ENCODE measurements at regions not wholly inside any gene's neighbourhood (a gene's known extent, or its start where the extent isn't known, plus 50 kb on each side); places are given as distances from the start of the nearest gene placed in this dataset.

- Histone ChIP-seq H3K9ac (ENCODE audit: insufficient read depth, low read length, poor library complexity, severe bottlenecking) (no peak overlapping the region), H3K4me1 (ENCODE audit: control insufficient read depth in 1 of 2, insufficient read depth in 2 of 2, low read length in 2 of 2) (no peaks in the 10 kb centered on the region), H3K4me2 (replicated peaks; ENCODE audit: extremely low read depth, low read length, poor library complexity, severe bottlenecking) (no peak overlapping the region), H3K27ac (ENCODE audit: low read depth in 1 of 2, low read length in 2 of 2) (no peak overlapping the region), H3K4me3 (replicated peaks in 1 of 3; ENCODE audit: low read depth in 2 of 3, low read length in 3 of 3) (no peak overlapping the region), H4K20me1 (ENCODE audit: insufficient read depth, low read length) (no peaks in the 10 kb centered on the region), H3K9me3 (replicated peaks in 1 of 2; ENCODE audit: control insufficient read depth in 1 of 2, insufficient read depth in 1 of 2, low read length in 2 of 2) (no peaks in the 10 kb centered on the region), H3K27me3 (ENCODE audit: control insufficient read depth in 2 of 2, insufficient read depth in 2 of 2, low read length in 2 of 2) (no peaks in the 10 kb centered on the region), H2AFZ (ENCODE audit: insufficient read depth, low read depth, low read length, poor library complexity, severe bottlenecking) (no peak overlapping the region), H3K36me3 (replicated peaks in 1 of 2; ENCODE audit: control insufficient read depth in 1 of 2, insufficient read depth in 2 of 2, low read length in 2 of 2) (no peaks in the 10 kb centered on the region), H3K79me2 (ENCODE audit: insufficient read depth, low read length) (no peaks in the 10 kb centered on the region)
- WGBS (ENCODE audit: insufficient coverage): no CpG with 5 or more reads among the region's 2 CpGs
- no peak for TF ChIP-seq CTCF (IDR thresholded peaks at IDR 0.05)
- Mint-ChIP-seq H3K9me3 (peaks cover 0 to 3% (median 0%) of the 10 kb centered on the region in 7 donors), H3K4me1 (no peaks in the 10 kb centered on the region), H3K36me3 (no peaks in the 10 kb centered on the region), H3K27me3 (ENCODE audit: low read depth in 3 of 3) (peaks cover 0 to 2% (median 0%) of the 10 kb centered on the region in 3 donors), H3K27ac (no peak overlapping the region), H3K4me3 (no peak overlapping the region)
- intact Hi-C loops (cut with micrococcal nuclease): no loop called here
- DNase-seq: no peak
Observed at GRCh38 chr2:195016841-195017240, 640.2 kb upstream of the SLC39A10 start.

DNA sequence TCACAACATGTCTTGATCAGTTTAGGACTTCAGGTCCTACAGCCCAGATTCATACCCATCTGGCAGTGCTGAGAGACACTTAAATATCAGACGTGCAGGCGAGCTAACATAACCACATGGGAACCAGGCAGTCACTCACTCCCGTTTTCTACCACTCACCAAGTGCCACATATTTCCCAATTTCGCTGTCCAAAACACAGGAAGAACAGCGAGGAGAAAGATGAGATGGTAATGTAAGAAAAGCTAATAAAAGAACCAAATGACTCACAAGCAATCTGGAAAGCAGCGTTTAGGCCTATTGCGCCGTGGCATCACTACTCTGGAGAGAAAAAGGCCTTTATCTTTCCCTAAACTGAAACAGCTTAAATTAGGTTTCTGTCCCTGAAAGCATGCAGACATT, 647.8 kb upstream of the SLC39A10 start:
- H2AFZ ChIP-seq (ENCODE audit: insufficient read depth, low read depth, low read length, poor library complexity, severe bottlenecking): no peak overlapping the region
- Mint-ChIP-seq H3K27ac (no peak overlapping the region), H3K4me3 (no peak overlapping the region), H3K36me3 (no peaks in the 10 kb centered on the region), H3K27me3 (ENCODE audit: low read depth in 3 of 3) (peaks cover 0 to 1% (median 0%) of the 10 kb centered on the region in 3 donors), H3K9me3 (peaks cover 0 to 4% (median 0%) of the 10 kb centered on the region in 7 donors), H3K4me1 (no peaks in the 10 kb centered on the region)
- H3K27me3 ChIP-seq (ENCODE audit: control insufficient read depth in 2 of 2, insufficient read depth in 2 of 2, low read length in 2 of 2): no peaks in the 10 kb centered on the region
- H3K79me2 ChIP-seq (ENCODE audit: insufficient read depth, low read length): no peaks in the 10 kb centered on the region
- H3K36me3 ChIP-seq (replicated peaks in 1 of 2; ENCODE audit: control insufficient read depth in 1 of 2, insufficient read depth in 2 of 2, low read length in 2 of 2): no peaks in the 10 kb centered on the region
- H3K4me2 ChIP-seq (replicated peaks; ENCODE audit: extremely low read depth, low read length, poor library complexity, severe bottlenecking): no peak overlapping the region
- no peaks in the 10 kb centered on the region for H3K4me1 ChIP-seq (ENCODE audit: control insufficient read depth in 1 of 2, insufficient read depth in 2 of 2, low read length in 2 of 2)
- 50% methylated on average over 2 of the region's 8 CpGs for WGBS (ENCODE audit: insufficient coverage)
- no peak overlapping the region for H3K4me3 ChIP-seq (replicated peaks in 1 of 3; ENCODE audit: low read depth in 2 of 3, low read length in 3 of 3)
- no peak overlapping the region for H3K9ac ChIP-seq (ENCODE audit: insufficient read depth, low read length, poor library complexity, severe bottlenecking)
- TF ChIP-seq CTCF (IDR thresholded peaks at IDR 0.05): no peak
- no peaks in the 10 kb centered on the region for H4K20me1 ChIP-seq (ENCODE audit: insufficient read depth, low read length)
- no peak for DNase-seq
- intact Hi-C loops (cut with micrococcal nuclease): no loop called here
- H3K9me3 ChIP-seq (replicated peaks in 1 of 2; ENCODE audit: control insufficient read depth in 1 of 2, insufficient read depth in 1 of 2, low read length in 2 of 2): no peaks in the 10 kb centered on the region
- H3K27ac ChIP-seq (ENCODE audit: low read depth in 1 of 2, low read length in 2 of 2): no peak overlapping the region

Measured in CD14-positive monocyte (primary cell).